CD4-positive, alpha-beta T cell treated with Interferon alpha-2 for 1 hour (primary cell): ENCODE measurements at regions not wholly inside any gene's neighbourhood (a gene's known extent, or its start where the extent isn't known, plus 50 kb on each side); places are given as distances from the start of the nearest gene placed in this dataset.
"Not testable (repeated sequence)": the region's sequence is repeated elsewhere in the genome, so short reads cannot be mapped to it uniquely, and the experiment has no call there.

Source experiments
- DNase-seq, 2 donors: peaks; one replicate each; pipeline ENCODE4 v3.0.0-alpha.2; 2020 to 2022

- DNase-seq = not testable (repeated sequence)
These were observed 58.1 kb upstream of the MRPS9 start for GRCh38 chr2:104979786-104980185.

- DNase-seq = no peak
These were observed 55.8 kb upstream of the MRPS9 start for GRCh38 chr2:104982111-104982510.
